NCI-H524 treated with DMSO at 0.1 percent for 48 hours (cell line): ENCODE measurements at regions not wholly inside any gene's neighbourhood (a gene's known extent, or its start where the extent isn't known, plus 50 kb on each side); places are given as distances from the start of the nearest gene placed in this dataset.

Experiments
- DNase-seq: peaks from one replicate; lab custom pipeline; 2025; lab: John Stamatoyannopoulos, UW

DNA sequence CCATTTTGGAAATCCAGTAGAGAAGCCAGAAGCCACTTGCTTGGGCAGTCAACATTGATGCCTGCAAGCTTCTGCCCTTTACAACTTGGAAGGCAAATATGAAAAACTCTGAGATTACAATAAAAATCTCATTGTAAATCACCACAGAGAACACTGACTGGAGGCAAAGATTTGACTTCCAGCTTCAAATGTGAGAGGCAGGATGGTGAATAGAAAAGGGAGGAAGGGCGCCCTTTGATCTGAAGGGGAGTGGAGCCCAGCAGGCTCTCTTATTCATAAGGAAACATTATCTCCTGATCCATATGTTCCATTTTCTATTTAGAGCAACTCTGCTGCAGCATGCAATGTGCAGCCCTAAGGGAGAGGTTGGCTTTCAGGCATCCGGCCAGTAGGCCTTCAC is 348.3 kb downstream of the AJAP1 start:
- no peak for DNase-seq

DNA sequence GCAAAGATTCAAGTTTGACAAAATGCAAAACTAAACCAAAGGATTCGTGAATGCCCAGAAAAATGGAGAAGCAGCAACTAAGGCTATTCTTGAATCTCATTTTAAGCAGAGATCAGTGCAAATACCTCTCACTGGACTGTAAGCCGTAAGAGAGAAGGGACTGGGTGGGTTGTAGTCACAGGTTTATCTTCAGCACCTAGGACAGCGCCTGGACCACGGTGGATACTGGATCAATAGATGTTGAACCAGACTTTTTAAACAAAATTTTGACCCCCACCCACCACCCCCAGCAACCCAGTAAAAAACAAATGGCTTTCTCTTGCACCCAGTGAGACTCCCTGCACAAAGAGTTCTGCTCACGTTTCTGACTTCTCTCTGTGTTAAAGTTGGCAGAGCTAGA is 347.1 kb downstream of the AJAP1 start:
- DNase-seq = no peak

DNA sequence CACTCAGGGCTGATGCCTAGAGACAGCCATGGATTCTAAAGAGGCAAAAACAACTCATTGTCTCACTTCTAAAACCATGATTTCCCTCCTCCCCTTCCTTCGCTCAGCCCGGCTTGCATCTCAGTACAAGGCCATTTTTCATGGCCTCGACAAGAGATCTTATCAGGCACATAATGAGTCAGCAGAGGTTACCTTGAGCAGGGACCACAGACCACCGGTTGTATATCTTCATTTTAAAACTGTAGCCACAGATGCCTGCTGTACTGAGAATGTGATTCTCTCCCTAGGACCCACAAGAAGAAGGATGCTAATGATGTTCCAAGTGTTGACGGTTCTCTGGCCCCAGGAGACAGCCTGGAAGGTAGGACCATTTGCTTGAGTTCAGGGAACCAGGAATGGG is 331.9 kb downstream of the AJAP1 start:
- DNase-seq = no peak

DNA sequence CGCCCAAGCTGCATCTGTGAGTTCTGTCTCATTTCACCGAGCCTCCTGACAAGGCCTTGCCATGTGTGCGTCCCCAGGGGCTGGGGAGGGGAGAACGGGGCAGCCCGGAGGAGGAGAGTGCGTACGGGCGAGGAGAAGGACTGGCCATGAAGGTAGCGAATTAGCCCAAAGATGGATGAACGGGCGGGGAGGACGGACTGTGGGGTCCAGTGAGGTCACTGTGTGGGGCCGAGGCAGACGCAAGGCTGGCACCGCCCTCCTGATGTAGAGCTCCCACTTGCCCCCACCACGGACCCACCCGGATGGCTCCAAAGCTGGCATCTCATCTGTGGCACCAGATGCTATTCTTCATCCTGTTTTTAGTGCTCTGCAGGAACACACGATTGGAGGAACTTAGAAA is 330.4 kb downstream of the AJAP1 start:
- no peak for DNase-seq

DNA sequence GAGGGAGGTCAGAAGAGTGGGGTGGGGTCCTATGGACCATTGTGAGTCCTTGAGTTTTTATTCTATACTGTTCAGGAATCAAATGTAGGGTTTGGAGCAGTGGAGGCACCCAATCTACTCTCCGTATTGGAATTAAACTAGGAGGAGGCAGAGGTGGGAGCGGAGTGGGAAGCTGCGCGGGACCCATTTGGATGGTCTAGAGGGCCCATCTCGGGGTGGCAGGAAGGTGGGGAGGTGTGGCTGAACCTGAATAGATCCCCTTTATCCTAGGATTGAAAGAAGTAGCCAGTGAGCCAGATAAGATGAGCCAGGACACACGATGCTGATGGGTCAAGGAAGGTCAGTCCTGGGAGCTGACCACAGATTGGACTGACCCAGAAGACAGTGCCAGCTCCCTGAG is 325.8 kb downstream of the AJAP1 start:
- no peak for DNase-seq

DNA sequence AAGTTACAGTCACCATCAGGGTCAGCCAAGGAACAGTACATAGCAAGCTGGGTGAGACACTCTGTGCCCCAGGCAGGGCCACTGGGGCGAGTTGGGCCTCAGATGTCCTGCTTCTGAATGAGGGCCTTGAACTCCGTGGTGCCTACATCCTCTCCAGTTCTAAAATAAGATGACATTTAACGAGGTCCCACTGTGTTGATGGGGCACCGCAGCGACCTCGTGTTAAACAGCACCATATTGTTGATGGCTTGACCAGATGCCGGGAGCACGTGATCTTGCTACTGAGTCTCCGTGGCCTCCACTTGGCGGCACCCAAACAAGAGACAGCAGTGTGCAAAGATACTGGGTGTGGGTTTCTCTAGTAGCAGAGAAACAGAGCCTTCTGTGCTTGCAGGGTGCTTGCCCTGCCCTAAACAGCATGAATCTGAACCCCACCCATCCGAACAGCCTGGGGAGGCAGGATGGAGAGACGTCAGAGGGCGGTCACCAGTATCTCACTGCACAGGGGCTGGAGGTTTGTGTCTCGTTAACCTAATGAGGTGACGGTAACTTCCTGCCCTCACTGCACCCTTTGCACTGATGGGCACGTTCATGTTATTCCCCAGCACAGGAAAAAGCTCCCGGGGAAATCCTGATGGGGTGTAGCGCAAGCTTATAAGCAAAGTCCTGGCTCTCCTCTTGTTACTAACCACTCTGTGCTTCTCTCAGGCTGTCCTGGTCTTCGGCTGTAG is 324.4 kb downstream of the AJAP1 start:
- no peak for DNase-seq

DNA sequence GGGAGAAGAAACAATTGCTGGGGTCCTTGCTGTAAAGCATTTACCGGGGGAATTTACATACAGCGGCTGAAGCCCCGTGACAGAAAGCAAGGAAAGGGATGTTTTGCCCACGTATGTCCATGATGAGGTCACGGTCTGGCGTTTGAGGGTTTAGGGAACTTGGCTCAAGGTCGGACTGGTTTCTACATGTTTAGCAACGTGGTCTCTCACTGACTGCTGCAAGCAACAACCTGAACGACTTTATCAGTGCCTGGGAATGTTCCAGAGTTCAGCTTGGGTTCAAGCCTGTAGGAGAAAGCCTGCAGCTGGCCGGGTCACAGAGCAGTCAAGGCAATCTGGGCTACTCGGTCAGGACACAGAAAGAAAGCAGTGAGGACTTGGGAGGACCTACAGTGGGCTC is 323.3 kb downstream of the AJAP1 start:
- DNase-seq = no peak

DNA sequence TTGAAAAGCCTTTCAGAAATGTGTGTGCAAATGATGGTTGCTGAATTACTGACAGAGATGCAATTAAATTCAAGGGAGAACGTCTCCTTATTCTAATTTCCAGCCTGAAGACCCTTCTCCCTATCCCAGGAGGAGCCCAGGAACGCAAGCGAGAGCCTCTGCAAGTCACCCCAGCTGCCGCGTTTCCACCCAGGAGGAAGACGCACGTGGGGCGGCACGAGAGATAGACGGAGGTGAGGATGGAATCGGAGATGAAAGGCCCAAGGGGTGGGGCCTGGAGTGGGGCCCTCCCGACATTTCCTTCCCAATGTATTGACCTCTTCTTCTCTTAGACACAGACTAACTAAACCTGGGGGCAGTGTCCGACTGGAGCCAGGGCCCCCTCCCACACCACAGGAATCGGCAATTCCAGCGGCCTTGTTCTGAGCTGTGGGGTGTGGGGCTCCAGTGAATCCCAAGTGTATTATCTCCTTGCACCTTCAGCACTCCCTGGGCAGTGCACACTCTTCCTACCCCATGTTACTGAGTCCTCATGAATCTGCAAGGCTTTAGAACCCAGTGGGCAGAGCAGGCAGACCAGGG is 322.5 kb downstream of the AJAP1 start:
- no peak for DNase-seq

DNA sequence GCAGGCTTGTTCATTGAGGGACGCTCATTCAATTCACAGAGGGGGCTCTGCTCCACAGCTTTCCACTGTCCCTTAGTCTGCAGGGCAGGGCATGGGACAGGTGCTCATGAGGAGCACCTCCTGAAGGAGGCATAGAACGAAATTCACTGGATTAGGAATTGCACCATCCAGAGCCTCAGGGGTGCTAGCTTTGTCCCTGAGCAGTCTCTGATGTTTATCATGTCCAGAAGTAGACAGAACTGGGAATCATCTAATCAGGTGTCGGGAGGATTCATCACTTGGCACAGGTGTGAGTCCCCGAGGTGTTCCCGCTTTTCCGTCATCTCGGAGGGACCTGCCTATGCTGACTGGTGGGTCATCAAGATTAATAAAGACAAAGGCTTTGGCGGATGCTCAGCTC is 321.4 kb downstream of the AJAP1 start:
- no peak for DNase-seq

DNA sequence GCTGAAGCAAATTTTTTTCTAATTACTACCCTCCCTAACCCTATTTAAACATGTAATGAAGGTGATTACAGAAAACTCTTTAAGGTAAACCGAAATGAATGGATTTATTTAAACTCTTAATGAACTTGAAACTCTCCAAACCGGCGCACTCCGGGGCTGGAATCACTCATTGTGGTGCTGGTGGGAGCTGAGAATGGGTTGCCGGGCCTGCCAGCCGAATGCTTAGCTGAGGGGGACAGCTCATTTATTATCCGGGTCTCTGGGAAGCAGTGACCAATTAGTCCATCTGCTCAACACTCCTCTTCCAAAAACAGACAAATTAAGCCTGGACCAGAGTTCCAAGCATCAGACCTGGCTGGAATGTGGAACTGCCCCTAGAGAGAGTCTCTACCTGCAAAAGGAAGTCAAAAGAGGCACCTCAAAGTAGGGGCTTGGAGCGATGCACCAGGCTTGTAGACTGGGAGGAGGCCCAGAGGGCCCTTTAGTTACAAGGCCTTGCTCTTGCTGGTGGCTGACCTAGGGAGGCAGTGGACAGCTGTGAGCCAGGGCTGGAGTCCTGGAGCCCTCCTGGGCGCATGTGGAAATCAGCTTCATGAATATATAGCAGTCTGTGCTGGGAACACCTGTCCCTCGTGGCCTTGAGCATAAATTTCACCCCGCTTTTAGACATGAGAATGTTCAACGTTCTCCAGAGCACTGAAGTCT is 320.7 kb downstream of the AJAP1 start:
- DNase-seq = no peak

DNA sequence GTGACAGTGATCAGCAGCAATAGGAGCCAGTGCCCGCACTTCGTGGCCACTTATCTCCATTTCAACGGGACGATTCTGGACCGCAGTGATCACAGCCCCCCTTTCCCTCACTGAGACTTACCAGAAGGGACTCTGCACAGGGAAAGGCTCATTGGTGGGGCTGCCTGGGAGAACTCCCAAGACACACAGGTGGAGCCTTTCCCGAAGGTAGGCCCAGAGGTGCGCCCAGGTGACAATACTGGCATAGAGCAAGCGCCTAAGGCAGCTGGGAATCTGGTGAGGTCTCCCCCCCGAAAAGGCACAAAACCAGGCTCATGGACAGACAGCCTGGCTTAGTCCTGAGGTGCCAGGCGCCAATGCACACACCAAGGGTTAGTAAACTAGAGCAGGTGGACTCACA is 318.9 kb downstream of the AJAP1 start:
- DNase-seq = no peak

DNA sequence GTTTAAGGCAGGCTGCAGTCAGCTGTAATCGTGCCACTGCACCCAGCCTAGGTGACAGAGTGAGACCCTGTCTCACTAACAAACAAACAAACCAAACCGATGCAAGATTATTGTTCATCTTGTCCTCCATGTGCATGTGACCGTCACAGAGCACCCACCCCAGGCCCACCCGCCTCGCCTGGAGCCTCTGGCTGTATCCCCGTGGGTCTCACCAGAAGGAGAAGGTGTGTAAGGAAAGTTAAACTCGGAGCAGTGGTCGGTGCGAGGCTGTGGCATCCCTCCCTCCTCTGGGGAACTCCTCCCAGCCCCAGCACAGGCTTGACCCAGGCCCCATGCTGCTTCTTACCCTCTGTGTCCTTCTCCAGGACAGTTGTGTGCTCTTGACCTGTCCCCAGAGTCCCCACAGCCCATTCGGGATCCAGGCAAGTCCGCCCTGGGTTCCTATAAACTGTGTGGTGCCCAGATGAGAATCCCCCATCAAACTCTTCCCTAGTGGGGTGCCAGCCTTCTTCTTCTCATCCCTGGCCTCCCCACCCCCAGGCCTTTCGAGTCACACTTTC is 318.4 kb downstream of the AJAP1 start:
- DNase-seq = no peak

DNA sequence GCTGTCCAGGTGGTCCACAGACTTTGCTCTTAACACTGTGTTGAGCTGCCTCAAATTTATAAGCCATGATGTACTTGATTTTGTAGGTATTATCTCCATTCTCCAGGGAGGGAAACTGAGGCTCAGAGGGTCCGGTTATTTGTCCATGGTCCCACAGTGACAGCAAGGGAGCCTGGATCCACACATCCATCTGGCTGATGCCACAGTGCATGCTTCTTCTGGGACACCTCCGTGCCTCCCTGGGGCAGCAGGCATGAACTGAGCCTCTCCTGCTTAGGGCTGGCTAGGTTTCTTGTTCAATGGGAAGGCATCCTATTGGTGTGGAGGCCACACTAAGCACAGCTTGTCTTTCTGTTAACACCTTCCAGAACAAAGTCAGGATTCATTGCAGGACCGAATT is 317.3 kb downstream of the AJAP1 start:
- DNase-seq = no peak

DNA sequence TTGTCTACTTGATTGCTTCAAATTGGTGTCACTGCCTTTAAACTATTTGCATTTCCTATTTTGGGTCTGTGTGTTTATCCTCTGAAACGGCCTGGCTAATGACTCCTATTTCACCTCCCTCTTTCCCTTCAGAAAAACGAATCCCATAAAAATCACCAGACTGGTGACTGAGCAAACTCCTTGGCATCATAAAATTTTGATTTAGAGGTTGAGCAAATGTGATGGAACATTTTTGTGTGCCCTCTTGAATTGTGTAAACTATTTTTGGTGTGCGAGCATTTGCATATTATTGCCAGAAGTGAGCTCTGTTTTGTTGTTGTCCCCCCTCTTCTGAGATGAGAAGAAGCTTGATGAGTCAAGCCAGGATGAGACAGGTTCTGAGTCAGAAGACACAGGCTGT is 316.1 kb downstream of the AJAP1 start:
- no peak for DNase-seq

DNA sequence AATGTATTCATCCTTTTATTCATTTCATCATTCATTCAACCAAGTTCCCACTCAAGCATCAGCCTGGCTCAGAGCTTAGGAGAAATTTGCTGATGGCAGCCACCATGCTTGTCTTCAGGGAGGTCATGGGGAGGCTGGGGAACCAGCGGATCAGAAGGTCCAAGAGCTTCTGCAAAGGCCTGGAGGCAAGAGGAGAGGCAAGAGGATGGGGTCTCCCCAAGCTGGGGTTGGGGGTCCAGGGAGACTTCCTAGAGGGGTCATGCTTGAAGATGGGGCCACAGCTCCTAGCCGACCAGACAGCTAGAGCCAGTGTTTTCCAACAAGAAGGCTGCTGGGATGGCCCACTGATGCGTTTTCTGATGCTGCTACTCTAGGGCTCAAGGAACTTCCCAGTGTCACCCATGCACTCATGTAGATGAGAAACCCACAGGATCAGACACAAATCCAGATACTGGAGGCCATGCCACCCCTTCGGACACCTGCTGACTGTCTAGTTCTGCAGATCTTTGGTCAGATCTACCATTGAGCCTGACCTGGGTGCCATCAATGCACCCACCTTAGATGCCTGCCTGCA is 315.2 kb downstream of the AJAP1 start:
- no peak for DNase-seq

DNA sequence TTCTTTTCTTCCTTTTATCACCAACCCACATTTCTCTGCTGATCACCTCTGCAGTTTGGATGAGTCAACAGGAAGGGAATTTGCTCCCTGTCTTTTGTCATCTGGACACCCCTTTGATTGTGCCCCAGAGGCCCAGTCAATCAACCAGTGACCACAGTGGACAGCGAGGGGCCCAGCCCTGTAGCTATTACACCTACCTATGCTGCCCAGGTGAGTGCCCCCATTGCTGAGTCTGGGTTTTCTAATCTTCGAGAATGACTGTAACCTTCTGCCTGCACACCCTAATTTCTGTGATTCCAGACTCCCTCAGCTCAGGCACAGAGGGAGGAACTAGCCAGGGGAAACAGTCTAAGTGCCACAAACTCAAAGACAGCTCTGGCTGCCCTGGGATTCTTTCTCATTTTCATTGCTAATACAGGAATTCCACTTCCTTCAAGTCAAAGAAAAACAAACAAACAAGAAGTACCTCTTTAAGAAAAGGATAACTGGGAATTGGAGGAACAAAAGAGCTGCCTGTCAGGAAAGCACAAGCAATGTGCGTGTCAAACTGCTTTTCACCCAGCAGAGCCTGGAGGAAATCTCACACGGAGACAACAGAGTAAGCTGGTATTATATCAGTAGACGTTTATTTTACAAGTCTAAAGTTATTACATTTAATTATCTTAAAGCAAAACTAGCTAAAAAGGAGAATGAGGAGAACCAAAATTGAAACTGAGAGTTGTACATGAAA is 311.1 kb downstream of the AJAP1 start:
- DNase-seq = no peak

DNA sequence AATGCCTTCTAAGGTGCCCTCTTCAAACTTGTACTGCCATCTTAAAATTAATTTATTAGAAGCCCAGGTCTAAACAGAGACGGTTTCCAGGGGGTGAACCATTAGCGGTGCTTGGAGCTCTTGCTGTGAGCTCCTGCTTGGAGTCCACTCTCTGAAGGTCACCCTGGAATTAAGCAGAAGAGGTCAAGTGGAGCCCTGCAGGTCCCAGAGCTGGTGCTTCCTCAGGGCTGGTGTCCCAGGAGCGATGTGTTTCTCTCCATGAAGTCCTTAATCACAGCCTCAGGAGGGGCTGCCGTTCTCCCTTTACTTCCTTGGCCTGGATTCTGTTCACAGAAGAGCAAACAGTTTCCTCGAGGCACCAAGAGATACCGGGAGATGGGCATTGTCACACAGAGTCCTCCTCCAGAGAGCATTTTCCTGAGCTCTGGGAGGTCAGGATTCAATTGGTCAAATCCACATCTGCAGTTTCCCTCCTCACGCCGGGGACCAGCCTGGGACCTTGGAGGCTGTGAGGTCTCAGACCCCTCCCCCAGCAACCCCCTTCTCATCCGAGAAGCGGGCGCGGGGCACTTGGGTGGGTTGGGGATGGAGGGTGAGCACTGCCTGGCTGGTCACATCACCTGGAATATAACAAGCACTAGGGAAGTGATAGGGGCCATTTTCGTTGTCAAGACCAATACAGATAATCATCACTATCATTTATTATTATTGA is 310.4 kb downstream of the AJAP1 start:
- DNase-seq = no peak

DNA sequence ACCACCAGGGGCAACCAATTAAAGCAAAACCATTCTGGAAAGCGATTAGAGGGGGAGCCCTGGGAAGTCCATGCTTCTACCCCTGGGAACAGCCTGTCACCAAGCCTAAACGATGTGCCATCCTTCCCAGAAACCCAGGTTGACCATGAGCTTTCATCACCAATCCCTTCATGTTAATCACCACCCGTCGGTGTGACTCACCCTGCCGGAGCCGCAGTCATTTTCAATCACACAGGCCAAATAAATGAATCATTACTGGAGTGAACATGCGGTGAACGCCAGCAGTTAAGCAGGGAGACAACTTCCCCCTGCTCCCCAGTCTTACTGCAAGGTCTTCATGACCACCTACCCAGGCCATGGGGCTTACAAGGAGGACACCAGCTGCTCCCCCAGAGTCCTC is 308.8 kb downstream of the AJAP1 start:
- DNase-seq = no peak

DNA sequence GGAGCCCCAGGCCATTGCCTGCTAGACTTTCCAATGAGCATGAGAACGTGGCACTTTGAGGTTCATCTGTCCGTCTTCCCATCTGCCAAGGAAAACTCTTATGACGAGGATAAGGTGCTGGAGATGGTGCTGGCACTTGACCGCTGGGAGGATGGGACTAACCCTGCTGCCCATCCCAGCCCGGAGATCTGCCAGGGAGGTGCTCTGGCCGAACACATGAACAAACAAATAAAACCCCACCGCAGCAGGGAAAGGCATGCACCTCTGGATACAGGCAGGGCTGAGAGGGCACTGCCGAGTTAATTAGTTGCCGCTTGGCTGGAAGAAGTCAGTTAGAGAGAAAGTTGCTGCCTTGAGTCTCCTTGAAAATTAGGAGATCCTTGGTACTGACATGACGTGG is 308.4 kb downstream of the AJAP1 start:
- DNase-seq = no peak

DNA sequence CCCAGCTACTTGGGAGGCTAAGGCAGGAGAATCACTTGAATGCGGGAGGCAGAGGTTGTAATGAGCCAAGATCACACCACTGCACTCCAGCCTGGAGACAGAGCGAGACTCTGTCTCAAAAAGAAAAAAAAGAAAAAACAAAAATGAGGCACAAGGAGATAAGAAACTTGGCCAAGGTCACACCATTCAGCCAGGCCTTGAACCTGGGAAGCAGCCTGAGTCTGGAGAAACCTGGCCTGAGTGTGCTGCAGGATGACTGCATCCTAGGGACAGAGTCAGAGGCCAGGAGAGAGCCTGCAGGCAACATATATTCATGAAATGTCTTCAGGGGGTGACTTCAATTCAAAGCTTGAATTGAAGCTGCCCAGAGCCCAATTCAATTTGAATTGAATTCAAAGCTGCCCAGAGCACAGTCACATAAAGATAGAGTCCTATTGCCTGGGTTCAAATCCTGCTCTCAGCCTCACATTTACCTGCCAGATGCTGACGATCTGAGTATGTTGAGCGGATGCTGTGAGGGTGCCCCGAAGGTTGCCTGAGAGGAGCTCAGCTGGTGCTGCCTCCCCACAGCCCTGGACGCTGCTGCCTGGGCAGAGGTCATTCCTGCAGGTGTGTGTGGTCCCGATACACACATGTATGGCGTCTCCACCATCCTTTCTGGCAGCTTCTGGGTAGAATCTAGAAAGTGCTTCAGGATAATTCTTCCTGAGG is 307.7 kb downstream of the AJAP1 start:
- DNase-seq = no peak
